ENCODE measurements at regions not wholly inside any gene's neighbourhood (a gene's known extent, or its start where the extent isn't known, plus 50 kb on each side); places are given as distances from the start of the nearest gene placed in this dataset.

DNA sequence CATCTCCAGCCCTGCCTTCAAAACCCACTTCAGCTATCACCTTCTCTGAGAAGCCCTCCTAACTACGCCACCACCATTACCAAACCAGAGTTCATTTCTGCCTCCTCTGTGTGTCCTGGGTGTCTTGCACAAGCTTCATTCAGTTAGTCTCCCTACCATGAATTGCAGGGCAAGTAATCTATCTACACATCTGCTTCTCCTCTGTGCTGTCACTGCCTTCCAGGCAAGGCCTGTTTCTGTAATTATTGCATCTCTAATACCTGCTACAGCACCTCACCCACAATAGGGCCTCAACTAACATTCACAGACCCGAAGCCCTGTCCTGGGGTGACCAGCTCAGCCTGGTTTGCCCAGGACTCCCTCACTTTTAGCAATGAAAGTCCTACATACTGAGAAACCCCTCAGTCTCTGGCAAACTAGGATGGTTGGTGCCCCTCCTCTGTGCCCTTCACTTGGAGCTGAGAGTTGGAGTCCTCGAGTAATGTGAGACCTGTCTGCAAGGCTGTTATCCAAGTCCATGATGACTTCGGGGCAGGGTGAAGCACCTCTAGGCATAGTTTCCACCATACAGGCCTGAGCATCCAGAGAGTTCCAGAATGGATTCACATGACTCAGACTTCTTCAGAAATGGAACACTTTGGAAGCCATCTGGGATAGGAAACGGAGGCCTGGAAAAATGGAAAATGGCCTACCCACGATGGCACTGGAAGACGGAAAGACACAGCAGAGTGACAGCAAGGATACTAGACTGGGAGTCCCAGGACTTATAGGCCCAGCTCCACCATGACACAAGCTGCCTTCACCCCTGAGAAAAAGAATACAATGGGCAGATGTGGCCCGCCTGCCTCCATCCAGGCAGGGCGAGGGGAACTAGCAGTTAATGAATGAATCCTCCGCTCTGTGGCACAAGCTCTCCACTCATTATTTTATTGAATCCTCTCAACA is 269.3 kb downstream of the BUD13 start:
- ATAC-seq (no peak), DNase-seq (no peak)
- Histone ChIP-seq H3K27me3 (peaks cover 0 to 6% of the 10 kb centered on the region in 2 donors), H3K4me1 (no peaks in the 10 kb centered on the region), H3K36me3 (replicated peaks in 1 of 2; ENCODE audit: insufficient read depth in 1 of 2, low read depth in 2 of 2) (no peaks in the 10 kb centered on the region), H3K4me3 (no peak overlapping the region), H3K9me3 (no peaks in the 10 kb centered on the region), H3K27ac (no peak overlapping the region)
- intact Hi-C loops (cut with DNase I), result no loop called here
- no peak for TF ChIP-seq CTCF (IDR thresholded peaks at IDR 0.05)
- 79 to 80% methylated on average over 8 to 10 of the region's 10 CpGs for WGBS, 2 donors

DNA sequence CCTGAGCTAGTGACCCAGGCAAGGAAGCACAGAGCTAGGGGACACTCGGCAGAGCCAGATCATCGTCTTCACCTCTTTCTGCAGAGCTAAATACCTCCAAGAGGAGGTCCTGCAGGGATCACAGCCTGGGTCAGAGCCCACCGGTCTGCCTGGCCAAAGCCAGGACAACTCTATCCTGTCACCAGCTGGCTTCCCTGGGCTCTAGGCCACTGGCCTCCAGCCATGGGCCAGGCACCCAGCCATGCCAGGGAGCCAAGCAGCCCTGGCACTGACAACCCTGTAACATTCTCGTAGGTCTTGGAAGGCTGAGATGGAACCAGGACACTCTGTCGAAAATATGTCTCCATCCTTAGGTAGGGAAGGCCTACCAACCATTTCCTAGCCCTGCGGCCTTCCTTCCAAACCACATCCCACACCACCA is 270.1 kb downstream of the BUD13 start:
- H3K9me3 ChIP-seq, result no peaks in the 10 kb centered on the region
- no peaks in the 10 kb centered on the region for H3K36me3 ChIP-seq (replicated peaks in 1 of 2; ENCODE audit: insufficient read depth in 1 of 2, low read depth in 2 of 2)
- 61 to 78% methylated on average over 5 to 6 of the region's 6 CpGs for WGBS, 2 donors
- H3K4me1 ChIP-seq, result no peaks in the 10 kb centered on the region
- DNase-seq (no peak), ATAC-seq (no peak)
- H3K27me3 ChIP-seq, result peaks cover 0 to 6% of the 10 kb centered on the region in 2 donors
- H3K27ac ChIP-seq, result no peak overlapping the region
- intact Hi-C loops (cut with DNase I), result no loop called here
- H3K4me3 ChIP-seq, result no peak overlapping the region
- TF ChIP-seq CTCF (IDR thresholded peaks at IDR 0.05), result no peak
- TF ChIP-seq POLR2A (IDR thresholded peaks at IDR 0.05), result no peak

DNA sequence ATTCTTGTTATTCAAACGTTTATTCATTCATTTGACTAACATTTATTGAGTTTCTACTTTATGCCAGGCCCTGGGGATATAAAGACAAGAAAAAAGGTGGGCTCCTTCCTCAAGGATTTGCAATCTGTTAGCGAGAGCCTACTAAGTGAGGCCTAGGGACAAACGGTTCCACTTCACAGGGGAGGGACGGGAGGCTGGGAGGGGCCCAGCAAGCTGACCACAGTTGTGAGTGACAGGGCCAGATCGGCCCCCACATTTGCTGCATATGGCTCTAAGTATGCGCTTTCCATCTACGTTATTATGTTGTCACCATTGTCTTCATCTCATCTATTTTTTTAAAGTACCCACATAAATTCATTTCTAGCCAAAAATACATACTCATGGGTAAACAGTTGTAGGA is 271.1 kb downstream of the BUD13 start:
- H3K9me3 ChIP-seq, result no peaks in the 10 kb centered on the region
- DNase-seq, result no peak
- H3K4me1 ChIP-seq, result no peaks in the 10 kb centered on the region
- 50 to 57% methylated on average over 7 of the region's 7 CpGs for WGBS, 2 donors
- TF ChIP-seq POLR2A (IDR thresholded peaks at IDR 0.05), result no peak
- TF ChIP-seq CTCF (IDR thresholded peaks at IDR 0.05), result no peak
- H3K4me3 ChIP-seq, result no peak overlapping the region
- H3K27ac ChIP-seq, result no peak overlapping the region
- H3K36me3 ChIP-seq (replicated peaks in 1 of 2; ENCODE audit: insufficient read depth in 1 of 2, low read depth in 2 of 2), result no peaks in the 10 kb centered on the region
- no peak for ATAC-seq
- intact Hi-C loops (cut with DNase I), result no loop called here
- peaks cover 0 to 6% of the 10 kb centered on the region in 2 donors for H3K27me3 ChIP-seq

GRCh38 chr11:116500947-116501602 is 271.7 kb downstream of the BUD13 start:
- TF ChIP-seq POLR2A (IDR thresholded peaks at IDR 0.05) (no peak), CTCF (IDR thresholded peaks at IDR 0.05) (no peak)
- Histone ChIP-seq H3K27me3 (peaks cover 0 to 6% of the 10 kb centered on the region in 2 donors), H3K36me3 (replicated peaks in 1 of 2; ENCODE audit: insufficient read depth in 1 of 2, low read depth in 2 of 2) (no peaks in the 10 kb centered on the region), H3K4me1 (no peaks in the 10 kb centered on the region), H3K27ac (no peak overlapping the region), H3K4me3 (no peak overlapping the region), H3K9me3 (no peaks in the 10 kb centered on the region)
- intact Hi-C loops (cut with DNase I), result no loop called here
- DNase-seq (no peak), ATAC-seq (no peak)
- 14 to 15% methylated on average over 18 of the region's 18 CpGs for WGBS, 2 donors
